ENCODE measurements at regions not wholly inside any gene's neighbourhood (a gene's known extent, or its start where the extent isn't known, plus 50 kb on each side); places are given as distances from the start of the nearest gene placed in this dataset.

DNA sequence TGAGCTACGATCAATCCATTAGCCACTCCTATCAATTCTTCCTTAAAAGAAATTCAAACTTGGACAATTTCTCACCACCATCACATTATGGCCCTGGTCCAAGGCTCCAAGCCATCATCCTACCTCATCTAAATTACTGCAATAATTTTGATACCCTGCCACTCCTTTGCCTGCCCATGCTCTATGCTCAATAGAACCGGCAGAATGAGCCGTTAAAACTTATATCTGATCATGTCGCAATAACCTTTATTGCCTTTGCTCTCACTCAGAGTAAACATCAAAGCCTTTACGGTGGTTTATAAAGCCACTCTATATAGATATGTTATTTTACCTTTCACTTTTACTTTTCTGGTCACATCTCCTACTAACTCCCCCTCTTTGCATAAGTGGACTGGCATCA lies 2392.1 kb upstream of the RAG2 start:
- TF ChIP-seq EZH2 (IDR thresholded peaks at IDR 0.05; ENCODE audit: insufficient read depth, poor library complexity, severe bottlenecking) (no peak), EZH2phosphoT487 (IDR thresholded peaks at IDR 0.05; ENCODE audit: insufficient read depth, low read depth) (no peak)

All from GM23248 (cell line).